ENCODE measurements at regions not wholly inside any gene's neighbourhood (a gene's known extent, or its start where the extent isn't known, plus 50 kb on each side); places are given as distances from the start of the nearest gene placed in this dataset.

GRCh38 chr4:177005674-177006230 lies 213.0 kb upstream of the VEGFC start:
- DNase-seq (no peak), ATAC-seq (no peak)
- H3K4me3 ChIP-seq: no peak overlapping the region
- no peak overlapping the region for H3K27ac ChIP-seq
- no peaks in the 10 kb centered on the region for H3K36me3 ChIP-seq
- WGBS, 4 donors: 73 to 80% (median 75%) methylated on average over 3 of the region's 3 CpGs
- TF ChIP-seq CTCF (IDR thresholded peaks at IDR 0.05) (no peak), POLR2A (IDR thresholded peaks at IDR 0.05) (no peak)
- peaks cover 0 to under 1% (median 0%) of the 10 kb centered on the region in 12 donors for H3K9me3 ChIP-seq
- intact Hi-C loops (cut with DNase I): no loop called here
- no peaks in the 10 kb centered on the region for H3K4me1 ChIP-seq
- H3K27me3 ChIP-seq: no peaks in the 10 kb centered on the region

DNA sequence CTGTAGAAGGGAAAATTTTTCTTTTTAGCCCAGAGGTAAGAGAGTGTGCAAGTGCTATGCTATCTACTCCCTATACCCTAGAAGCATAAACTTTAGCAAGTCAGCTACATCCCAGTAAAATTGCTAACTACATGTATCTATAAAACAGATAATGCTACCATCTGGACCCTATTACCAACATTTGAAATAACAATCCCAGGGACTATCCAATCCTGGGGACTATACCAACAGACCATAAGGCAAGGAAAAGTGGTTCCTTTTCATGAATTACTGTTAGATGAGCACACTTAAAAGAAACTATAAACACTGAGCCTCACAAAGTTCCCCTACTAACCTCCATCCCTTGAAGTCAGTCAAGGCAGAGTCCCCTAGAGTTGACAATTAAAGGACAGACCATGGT lies 213.6 kb upstream of the VEGFC start:
- Histone ChIP-seq H3K27me3 (no peaks in the 10 kb centered on the region), H3K9me3 (peaks cover 0 to 5% (median 0%) of the 10 kb centered on the region in 12 donors), H3K4me3 (no peak overlapping the region), H3K4me1 (no peaks in the 10 kb centered on the region), H3K27ac (no peak overlapping the region), H3K36me3 (no peaks in the 10 kb centered on the region)
- intact Hi-C loops (cut with DNase I): no loop called here
- ATAC-seq (no peak), DNase-seq (no peak)
- TF ChIP-seq POLR2A (IDR thresholded peaks at IDR 0.05): no peak
- TF ChIP-seq CTCF (IDR thresholded peaks at IDR 0.05): no peak

GRCh38 chr4:177008071-177008835 lies 215.5 kb upstream of the VEGFC start:
- DNase-seq: no peak
- H3K9me3 ChIP-seq: peaks cover 0 to 21% (median 9%) of the 10 kb centered on the region in 12 donors
- ATAC-seq: no peak
- H3K27ac ChIP-seq: no peak overlapping the region
- 81 to 94% (median 90%) methylated on average over 1 of the region's 1 CpG for WGBS, 4 donors
- H3K4me1 ChIP-seq: no peaks in the 10 kb centered on the region
- no peak for TF ChIP-seq POLR2A (IDR thresholded peaks at IDR 0.05)
- TF ChIP-seq CTCF (IDR thresholded peaks at IDR 0.05): no peak
- H3K4me3 ChIP-seq: no peak overlapping the region
- no peaks in the 10 kb centered on the region for H3K36me3 ChIP-seq
- H3K27me3 ChIP-seq: no peaks in the 10 kb centered on the region
- intact Hi-C loops (cut with DNase I): no loop called here

DNA sequence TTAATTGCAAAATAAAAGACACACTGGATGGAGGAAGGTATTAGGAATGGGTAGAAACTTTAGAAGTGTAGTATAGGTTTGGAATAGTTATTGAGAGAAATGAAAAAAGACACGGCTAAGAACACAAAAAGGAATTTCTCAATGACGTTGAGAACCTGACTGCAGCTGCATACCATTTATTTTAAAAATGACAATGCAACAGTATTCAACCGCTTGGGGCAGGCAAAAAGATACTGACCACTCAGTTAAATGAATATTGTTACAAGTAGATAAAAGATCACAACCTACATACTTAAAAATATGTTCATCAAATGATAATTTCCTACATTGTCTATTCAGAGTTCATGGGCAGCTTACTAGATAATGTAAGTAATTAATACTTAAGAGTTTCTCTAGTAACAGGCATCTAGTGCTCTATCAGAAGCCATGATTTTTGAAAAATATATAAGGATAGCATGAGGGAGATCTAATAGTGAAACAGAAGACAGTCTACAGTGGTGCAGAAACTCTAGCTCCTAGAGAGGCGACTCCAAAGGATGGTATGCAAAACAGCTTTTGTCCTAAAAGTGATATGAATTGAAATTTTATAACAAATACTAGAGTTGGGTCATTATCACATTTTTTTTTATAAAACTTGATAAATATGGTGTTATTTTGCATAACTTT lies 216.2 kb upstream of the VEGFC start:
- Histone ChIP-seq H3K27me3 (no peaks in the 10 kb centered on the region), H3K36me3 (no peaks in the 10 kb centered on the region), H3K9me3 (peaks cover 0 to 28% (median 11%) of the 10 kb centered on the region in 12 donors), H3K4me1 (no peaks in the 10 kb centered on the region), H3K4me3 (no peak overlapping the region), H3K27ac (no peak overlapping the region)
- no peak for ATAC-seq
- TF ChIP-seq POLR2A (IDR thresholded peaks at IDR 0.05) (no peak), CTCF (IDR thresholded peaks at IDR 0.05) (no peak)
- no peak for DNase-seq
- intact Hi-C loops (cut with DNase I): no loop called here
- WGBS, 4 donors: 77 to 85% (median 80%) methylated on average over 4 of the region's 4 CpGs

All from heart left ventricle (tissue), 16 donors.